ENCODE measurements at regions not wholly inside any gene's neighbourhood (a gene's known extent, or its start where the extent isn't known, plus 50 kb on each side); places are given as distances from the start of the nearest gene placed in this dataset.

GRCh38 chr4:111480510-111480909, 664.7 kb upstream of the FAM241A start:
- H3K36me3 ChIP-seq (ENCODE audit: insufficient read depth, low read length) = no peaks in the 10 kb centered on the region
- no peak overlapping the region for H2AFZ ChIP-seq (ENCODE audit: low read depth, low read length)
- no peak overlapping the region for H3K4me3 ChIP-seq (ENCODE audit: low read length)
- H3K9me3 ChIP-seq (ENCODE audit: low read length) = no peaks in the 10 kb centered on the region
- no peaks in the 10 kb centered on the region for H3K4me1 ChIP-seq (ENCODE audit: insufficient read depth, low read length)
- H3K27me3 ChIP-seq (ENCODE audit: insufficient read depth, low read length) = no peaks in the 10 kb centered on the region

- no peaks in the 10 kb centered on the region for H3K4me1 ChIP-seq (ENCODE audit: insufficient read depth, low read length)
- no peaks in the 10 kb centered on the region for H3K36me3 ChIP-seq (ENCODE audit: insufficient read depth, low read length)
- H3K9me3 ChIP-seq (ENCODE audit: low read length) = no peaks in the 10 kb centered on the region
- H2AFZ ChIP-seq (ENCODE audit: low read depth, low read length) = no peak overlapping the region
- H3K4me3 ChIP-seq (ENCODE audit: low read length) = no peak overlapping the region
- no peaks in the 10 kb centered on the region for H3K27me3 ChIP-seq (ENCODE audit: insufficient read depth, low read length)
Measured at GRCh38 chr4:111483375-111484169, 661.7 kb upstream of the FAM241A start.

DNA sequence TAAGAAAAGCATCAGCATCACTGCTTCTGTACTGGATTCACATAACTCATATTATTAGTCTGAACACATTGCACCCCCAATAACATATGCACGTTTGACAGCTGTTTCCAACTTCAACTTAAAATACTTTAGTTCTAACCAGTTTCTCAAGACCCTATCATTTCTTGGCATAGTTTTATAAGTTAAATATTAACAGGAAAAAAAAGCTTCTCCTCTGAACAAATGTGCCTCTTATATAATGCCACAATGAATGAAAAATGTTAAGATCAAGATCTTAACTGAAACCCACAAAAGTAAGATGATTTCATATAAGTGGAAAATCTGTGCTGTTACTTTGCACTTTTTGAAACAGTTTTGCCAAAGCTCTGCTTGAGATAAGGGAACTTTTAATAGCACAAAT, 652.8 kb upstream of the FAM241A start:
- H3K4me1 ChIP-seq (ENCODE audit: insufficient read depth, low read length) = no peaks in the 10 kb centered on the region
- no peaks in the 10 kb centered on the region for H3K36me3 ChIP-seq (ENCODE audit: insufficient read depth, low read length)
- no peak overlapping the region for H2AFZ ChIP-seq (ENCODE audit: low read depth, low read length)
- peaks cover 2% of the 10 kb centered on the region for H3K27me3 ChIP-seq (ENCODE audit: insufficient read depth, low read length)
- no peaks in the 10 kb centered on the region for H3K9me3 ChIP-seq (ENCODE audit: low read length)
- H3K4me3 ChIP-seq (ENCODE audit: low read length) = no peak overlapping the region

DNA sequence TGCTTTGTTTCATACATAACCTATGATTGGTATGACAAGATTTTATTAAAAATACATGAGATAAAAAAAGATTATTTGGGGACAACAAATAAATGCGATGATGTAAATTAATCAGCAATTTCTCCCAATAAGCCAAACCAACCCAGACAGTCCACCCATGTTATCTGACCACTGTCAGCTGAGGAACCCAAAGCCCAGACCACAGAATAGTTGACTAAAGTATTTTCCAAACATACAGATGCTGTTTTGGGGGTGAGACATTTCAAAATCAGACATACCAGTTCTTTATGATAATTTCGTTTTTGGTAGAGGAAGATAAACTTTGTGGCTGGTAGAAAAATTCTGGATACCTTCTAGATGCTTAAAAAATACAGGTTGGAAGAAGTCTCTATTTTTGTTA, 650.8 kb upstream of the FAM241A start:
- Histone ChIP-seq H3K9me3 (ENCODE audit: low read length) (no peaks in the 10 kb centered on the region), H3K27me3 (ENCODE audit: insufficient read depth, low read length) (peaks cover 2% of the 10 kb centered on the region), H3K36me3 (ENCODE audit: insufficient read depth, low read length) (no peaks in the 10 kb centered on the region), H2AFZ (ENCODE audit: low read depth, low read length) (no peak overlapping the region), H3K4me1 (ENCODE audit: insufficient read depth, low read length) (no peaks in the 10 kb centered on the region), H3K4me3 (ENCODE audit: low read length) (no peak overlapping the region)

DNA sequence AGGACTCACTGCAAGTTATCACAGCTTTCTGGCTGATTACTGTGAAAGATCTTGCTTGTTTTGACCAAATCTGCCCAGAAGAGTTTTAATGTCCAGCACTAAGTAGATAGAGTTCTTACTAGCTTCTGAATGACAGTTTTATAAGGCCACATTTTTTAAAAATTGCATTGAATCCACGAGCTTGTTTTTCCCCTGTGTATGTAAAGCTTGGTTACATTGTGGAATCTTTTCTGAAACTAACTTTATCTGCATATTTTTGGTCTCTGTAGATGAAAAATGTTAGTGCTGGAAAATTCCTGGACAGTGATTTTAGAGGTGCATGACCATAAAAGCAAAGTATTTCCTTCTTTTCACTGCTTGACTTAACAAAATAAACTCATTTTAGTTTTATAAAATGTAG, 650.3 kb upstream of the FAM241A start:
- no peaks in the 10 kb centered on the region for H3K36me3 ChIP-seq (ENCODE audit: insufficient read depth, low read length)
- no peak overlapping the region for H3K4me3 ChIP-seq (ENCODE audit: low read length)
- peaks cover 2% of the 10 kb centered on the region for H3K27me3 ChIP-seq (ENCODE audit: insufficient read depth, low read length)
- no peak overlapping the region for H2AFZ ChIP-seq (ENCODE audit: low read depth, low read length)
- H3K9me3 ChIP-seq (ENCODE audit: low read length) = no peaks in the 10 kb centered on the region
- no peaks in the 10 kb centered on the region for H3K4me1 ChIP-seq (ENCODE audit: insufficient read depth, low read length)

- no peaks in the 10 kb centered on the region for H3K4me1 ChIP-seq (ENCODE audit: insufficient read depth, low read length)
- H2AFZ ChIP-seq (ENCODE audit: low read depth, low read length) = no peak overlapping the region
- H3K27me3 ChIP-seq (ENCODE audit: insufficient read depth, low read length) = peaks cover 2% of the 10 kb centered on the region
- H3K9me3 ChIP-seq (ENCODE audit: low read length) = no peaks in the 10 kb centered on the region
- H3K36me3 ChIP-seq (ENCODE audit: insufficient read depth, low read length) = no peaks in the 10 kb centered on the region
- no peak overlapping the region for H3K4me3 ChIP-seq (ENCODE audit: low read length)
Measured at GRCh38 chr4:111499291-111499690, 646.0 kb upstream of the FAM241A start.

DNA sequence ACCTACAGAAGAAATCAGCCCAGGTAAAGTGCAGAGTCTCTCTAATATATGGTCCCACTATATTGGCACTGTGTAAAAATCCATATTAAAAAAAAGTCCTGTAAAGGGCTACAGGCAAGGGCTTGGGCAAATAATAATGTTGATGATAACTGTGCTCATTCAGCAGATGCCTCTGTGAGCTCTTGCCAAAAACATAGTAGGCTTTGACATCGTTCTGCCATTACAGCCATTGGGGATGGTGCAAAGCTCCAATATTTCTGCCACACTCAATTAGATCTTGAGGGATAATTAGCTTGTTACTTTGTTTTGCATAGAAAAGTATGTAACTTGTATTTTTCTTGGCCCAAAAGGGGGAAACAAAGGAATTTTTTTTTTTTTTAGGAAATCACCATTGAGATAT, 645.5 kb upstream of the FAM241A start:
- H3K4me1 ChIP-seq (ENCODE audit: insufficient read depth, low read length) = no peaks in the 10 kb centered on the region
- H3K4me3 ChIP-seq (ENCODE audit: low read length) = no peak overlapping the region
- H3K9me3 ChIP-seq (ENCODE audit: low read length) = no peaks in the 10 kb centered on the region
- H3K36me3 ChIP-seq (ENCODE audit: insufficient read depth, low read length) = no peaks in the 10 kb centered on the region
- H3K27me3 ChIP-seq (ENCODE audit: insufficient read depth, low read length) = peaks cover 2% of the 10 kb centered on the region
- H2AFZ ChIP-seq (ENCODE audit: low read depth, low read length) = no peak overlapping the region

DNA sequence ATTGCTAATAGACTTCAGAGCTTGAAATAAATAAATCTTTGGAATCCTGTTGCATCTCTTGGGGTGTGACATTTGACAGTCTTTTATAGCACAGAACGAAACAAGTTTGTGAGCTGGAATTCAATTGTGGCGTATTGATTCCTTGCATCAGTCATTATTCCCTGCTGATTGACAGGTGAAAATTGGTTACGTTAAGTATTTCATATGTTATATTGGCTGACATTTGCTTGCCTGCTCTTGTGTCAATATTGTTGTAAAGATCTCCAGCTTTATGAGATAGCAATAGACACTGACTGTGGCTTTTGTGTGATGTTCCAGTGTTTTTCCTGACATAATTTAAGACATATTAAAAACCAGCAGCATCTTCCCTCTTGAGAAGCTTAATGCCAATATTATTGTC, 644.4 kb upstream of the FAM241A start:
- no peak overlapping the region for H2AFZ ChIP-seq (ENCODE audit: low read depth, low read length)
- no peaks in the 10 kb centered on the region for H3K4me1 ChIP-seq (ENCODE audit: insufficient read depth, low read length)
- no peaks in the 10 kb centered on the region for H3K36me3 ChIP-seq (ENCODE audit: insufficient read depth, low read length)
- no peak overlapping the region for H3K4me3 ChIP-seq (ENCODE audit: low read length)
- H3K27me3 ChIP-seq (ENCODE audit: insufficient read depth, low read length) = peaks cover 2% of the 10 kb centered on the region
- H3K9me3 ChIP-seq (ENCODE audit: low read length) = no peaks in the 10 kb centered on the region

- Histone ChIP-seq H3K36me3 (ENCODE audit: insufficient read depth, low read length) (no peaks in the 10 kb centered on the region), H3K27me3 (ENCODE audit: insufficient read depth, low read length) (no peaks in the 10 kb centered on the region), H3K4me1 (ENCODE audit: insufficient read depth, low read length) (no peaks in the 10 kb centered on the region), H3K4me3 (ENCODE audit: low read length) (no peak overlapping the region), H3K9me3 (ENCODE audit: low read length) (no peaks in the 10 kb centered on the region), H2AFZ (ENCODE audit: low read depth, low read length) (no peak overlapping the region)
Measured at GRCh38 chr4:111501946-111502345, 643.3 kb upstream of the FAM241A start.

- Histone ChIP-seq H2AFZ (ENCODE audit: low read depth, low read length) (no peak overlapping the region), H3K9me3 (ENCODE audit: low read length) (no peaks in the 10 kb centered on the region), H3K4me3 (ENCODE audit: low read length) (no peak overlapping the region), H3K36me3 (ENCODE audit: insufficient read depth, low read length) (no peaks in the 10 kb centered on the region), H3K27me3 (ENCODE audit: insufficient read depth, low read length) (no peaks in the 10 kb centered on the region), H3K4me1 (ENCODE audit: insufficient read depth, low read length) (no peaks in the 10 kb centered on the region)
Measured at GRCh38 chr4:111502626-111503025, 642.6 kb upstream of the FAM241A start.

DNA sequence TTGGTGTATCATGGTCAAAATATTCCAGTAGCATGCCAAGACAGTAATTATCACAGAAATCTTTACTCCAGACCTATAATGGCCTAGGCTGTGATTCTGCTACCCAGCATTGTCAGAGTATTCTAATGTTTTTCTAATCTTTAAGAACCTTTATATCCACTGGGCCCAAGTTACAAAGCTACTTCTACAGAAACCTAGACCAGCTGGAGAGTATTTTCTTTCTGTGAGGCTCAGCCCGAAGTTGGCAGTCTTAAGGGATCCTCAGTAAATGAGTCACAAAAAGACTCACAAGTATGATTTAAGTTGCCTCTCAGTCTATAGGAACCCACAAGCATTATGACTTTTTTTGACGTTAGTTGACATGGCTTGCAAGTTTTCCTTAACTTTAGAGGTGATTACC, 638.5 kb upstream of the FAM241A start:
- H3K4me1 ChIP-seq (ENCODE audit: insufficient read depth, low read length) = no peaks in the 10 kb centered on the region
- no peak overlapping the region for H2AFZ ChIP-seq (ENCODE audit: low read depth, low read length)
- no peak overlapping the region for H3K4me3 ChIP-seq (ENCODE audit: low read length)
- no peaks in the 10 kb centered on the region for H3K9me3 ChIP-seq (ENCODE audit: low read length)
- no peaks in the 10 kb centered on the region for H3K36me3 ChIP-seq (ENCODE audit: insufficient read depth, low read length)
- H3K27me3 ChIP-seq (ENCODE audit: insufficient read depth, low read length) = no peaks in the 10 kb centered on the region

- no peaks in the 10 kb centered on the region for H3K36me3 ChIP-seq (ENCODE audit: insufficient read depth, low read length)
- no peaks in the 10 kb centered on the region for H3K4me1 ChIP-seq (ENCODE audit: insufficient read depth, low read length)
- no peaks in the 10 kb centered on the region for H3K27me3 ChIP-seq (ENCODE audit: insufficient read depth, low read length)
- H3K4me3 ChIP-seq (ENCODE audit: low read length) = no peak overlapping the region
- no peak overlapping the region for H2AFZ ChIP-seq (ENCODE audit: low read depth, low read length)
- no peaks in the 10 kb centered on the region for H3K9me3 ChIP-seq (ENCODE audit: low read length)
Measured at GRCh38 chr4:111510535-111510934, 634.7 kb upstream of the FAM241A start.

GRCh38 chr4:111512081-111512783, 633.0 kb upstream of the FAM241A start:
- Histone ChIP-seq H3K9me3 (ENCODE audit: low read length) (no peaks in the 10 kb centered on the region), H3K27me3 (ENCODE audit: insufficient read depth, low read length) (no peaks in the 10 kb centered on the region), H3K36me3 (ENCODE audit: insufficient read depth, low read length) (no peaks in the 10 kb centered on the region)

More at GRCh38 chr4:111512081-111512783, 633.0 kb upstream of the FAM241A start:
- no peak overlapping the region for H3K4me3 ChIP-seq (ENCODE audit: low read length)
- no peak overlapping the region for H2AFZ ChIP-seq (ENCODE audit: low read depth, low read length)
- no peaks in the 10 kb centered on the region for H3K4me1 ChIP-seq (ENCODE audit: insufficient read depth, low read length)
